Hepatocyte (in vitro differentiated cells): ENCODE measurements at regions not wholly inside any gene's neighbourhood (a gene's known extent, or its start where the extent isn't known, plus 50 kb on each side); places are given as distances from the start of the nearest gene placed in this dataset.

Experiments
- EZH2 ChIP-seq: fragments of 200-600 bp; sonication (generic); IDR thresholded peaks from 2 replicates; pipeline ENCODE4 v1.6.1; 2016; ENCODE audit warnings: antibody characterized with exemption, mild to moderate bottlenecking, borderline replicate concordance
- EZH2phosphoT487 ChIP-seq: fragments of 200-600 bp; sonication (generic); IDR thresholded peaks from one replicate; pipeline ENCODE4 v1.6.1; 2018; ENCODE audit warnings: antibody characterized with exemption, mild to moderate bottlenecking, low read depth, moderate library complexity; ENCODE audit not compliant: unreplicated experiment, severe bottlenecking

- no peak for TF ChIP-seq EZH2phosphoT487
- TF ChIP-seq EZH2, result no peak
Observed at GRCh38 chr2:60152226-60152833, 401.1 kb downstream of the BCL11A start.
